H1 (cell line): ENCODE measurements at regions not wholly inside any gene's neighbourhood (a gene's known extent, or its start where the extent isn't known, plus 50 kb on each side); places are given as distances from the start of the nearest gene placed in this dataset.

Source experiments
- PHF8 ChIP-seq: fragments of 200-600 bp; sonication (generic); conservative IDR thresholded peaks from 2 replicates; pipeline ENCODE4 v1.7.1; 2012; ENCODE audit warnings: low read depth, mild to moderate bottlenecking, inconsistent platforms, low read length, moderate library complexity
- SP1 ChIP-seq: IDR thresholded peaks from 2 replicates; pipeline ENCODE4 v1.6.1; 2011; ENCODE audit warnings: low read depth, low read length
- TBP ChIP-seq: IDR thresholded peaks from 2 replicates; pipeline ENCODE4 v1.6.1; 2011; ENCODE audit warnings: low read depth, low read length, improper control_type of control experiment
- YY1 ChIP-seq: IDR thresholded peaks from 2 replicates; pipeline ENCODE4 v1.6.1; 2011; ENCODE audit warnings: low read depth, mild to moderate bottlenecking, low read length
- TF ChIP-seq, protein P1 (sequence below): IDR thresholded peaks from 2 replicates; pipeline ENCODE4 v1.6.1; 2012; ENCODE audit warnings: low read length, inconsistent platforms
- TF ChIP-seq, protein P2 (sequence below), 3 experiments: IDR thresholded peaks; 1 replicate in 2 of 3; 2 replicates in 1 of 3; pipeline versions ENCODE4 v1.5.1 to v1.6.1; 2011; ENCODE audit warnings: low read length in 3 of 3, mild to moderate bottlenecking in 3 of 3, inconsistent platforms in 2 of 3, low read depth in 1 of 3, moderate library complexity in 1 of 3; ENCODE audit not compliant: insufficient read depth in 1 of 3; ENCODE audit errors: control extremely low read depth in 1 of 3

DNA sequence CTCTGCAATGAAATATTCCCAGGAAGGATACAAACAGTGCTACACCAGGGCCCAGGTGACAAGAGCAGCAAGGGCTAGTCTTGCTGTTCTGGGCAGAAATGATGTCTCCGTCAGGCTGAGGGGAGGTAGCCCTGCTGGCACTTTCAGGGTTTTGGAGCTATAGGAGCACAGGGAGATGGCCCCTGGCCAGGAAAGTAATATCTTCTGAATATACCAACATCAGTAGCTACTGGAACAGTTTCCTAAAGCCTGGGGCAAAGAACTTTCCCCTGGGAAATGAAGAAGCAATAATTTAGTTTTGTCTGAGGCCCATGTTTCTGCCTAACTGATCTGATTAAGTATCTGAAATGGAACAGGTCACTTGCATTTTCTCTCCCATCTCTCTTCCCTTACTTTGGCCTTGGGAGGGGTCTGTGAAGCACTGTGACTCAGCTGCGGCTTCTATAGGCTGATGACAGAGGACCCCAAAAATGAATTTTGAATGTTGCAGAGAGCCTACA is 489.1 kb upstream of the PODXL start:
- TF ChIP-seq, protein P1, sequence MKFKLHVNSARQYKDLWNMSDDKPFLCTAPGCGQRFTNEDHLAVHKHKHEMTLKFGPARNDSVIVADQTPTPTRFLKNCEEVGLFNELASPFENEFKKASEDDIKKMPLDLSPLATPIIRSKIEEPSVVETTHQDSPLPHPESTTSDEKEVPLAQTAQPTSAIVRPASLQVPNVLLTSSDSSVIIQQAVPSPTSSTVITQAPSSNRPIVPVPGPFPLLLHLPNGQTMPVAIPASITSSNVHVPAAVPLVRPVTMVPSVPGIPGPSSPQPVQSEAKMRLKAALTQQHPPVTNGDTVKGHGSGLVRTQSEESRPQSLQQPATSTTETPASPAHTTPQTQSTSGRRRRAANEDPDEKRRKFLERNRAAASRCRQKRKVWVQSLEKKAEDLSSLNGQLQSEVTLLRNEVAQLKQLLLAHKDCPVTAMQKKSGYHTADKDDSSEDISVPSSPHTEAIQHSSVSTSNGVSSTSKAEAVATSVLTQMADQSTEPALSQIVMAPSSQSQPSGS = no peak
- no peak for TF ChIP-seq YY1
- TF ChIP-seq PHF8 = no peak
- TF ChIP-seq, protein P2, sequence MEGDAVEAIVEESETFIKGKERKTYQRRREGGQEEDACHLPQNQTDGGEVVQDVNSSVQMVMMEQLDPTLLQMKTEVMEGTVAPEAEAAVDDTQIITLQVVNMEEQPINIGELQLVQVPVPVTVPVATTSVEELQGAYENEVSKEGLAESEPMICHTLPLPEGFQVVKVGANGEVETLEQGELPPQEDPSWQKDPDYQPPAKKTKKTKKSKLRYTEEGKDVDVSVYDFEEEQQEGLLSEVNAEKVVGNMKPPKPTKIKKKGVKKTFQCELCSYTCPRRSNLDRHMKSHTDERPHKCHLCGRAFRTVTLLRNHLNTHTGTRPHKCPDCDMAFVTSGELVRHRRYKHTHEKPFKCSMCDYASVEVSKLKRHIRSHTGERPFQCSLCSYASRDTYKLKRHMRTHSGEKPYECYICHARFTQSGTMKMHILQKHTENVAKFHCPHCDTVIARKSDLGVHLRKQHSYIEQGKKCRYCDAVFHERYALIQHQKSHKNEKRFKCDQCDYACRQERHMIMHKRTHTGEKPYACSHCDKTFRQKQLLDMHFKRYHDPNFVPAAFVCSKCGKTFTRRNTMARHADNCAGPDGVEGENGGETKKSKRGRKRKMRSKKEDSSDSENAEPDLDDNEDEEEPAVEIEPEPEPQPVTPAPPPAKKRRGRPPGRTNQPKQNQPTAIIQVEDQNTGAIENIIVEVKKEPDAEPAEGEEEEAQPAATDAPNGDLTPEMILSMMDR (IDR thresholded peaks at IDR 0.05; ENCODE audit: control extremely low read depth in 1 of 3, insufficient read depth in 1 of 3, low read depth in 1 of 3, low read length in 3 of 3) = no peak
- TF ChIP-seq SP1 = no peak
- no peak for TF ChIP-seq TBP
